Activated naive CD8-positive, alpha-beta T cell treated with anti-CD3 and anti-CD28 coated beads, Interleukin-2, amount 50 U/mL, for 16 hours (primary cell): ENCODE measurements at regions not wholly inside any gene's neighbourhood (a gene's known extent, or its start where the extent isn't known, plus 50 kb on each side); places are given as distances from the start of the nearest gene placed in this dataset.
"Not testable (repeated sequence)": the region's sequence is repeated elsewhere in the genome, so short reads cannot be mapped to it uniquely, and the experiment has no call there.

Experiments
- DNase-seq: peaks from one replicate; pipeline ENCODE4 v3.0.0-alpha.2; 2020; ENCODE audit warnings: low read depth, low spot score

DNA sequence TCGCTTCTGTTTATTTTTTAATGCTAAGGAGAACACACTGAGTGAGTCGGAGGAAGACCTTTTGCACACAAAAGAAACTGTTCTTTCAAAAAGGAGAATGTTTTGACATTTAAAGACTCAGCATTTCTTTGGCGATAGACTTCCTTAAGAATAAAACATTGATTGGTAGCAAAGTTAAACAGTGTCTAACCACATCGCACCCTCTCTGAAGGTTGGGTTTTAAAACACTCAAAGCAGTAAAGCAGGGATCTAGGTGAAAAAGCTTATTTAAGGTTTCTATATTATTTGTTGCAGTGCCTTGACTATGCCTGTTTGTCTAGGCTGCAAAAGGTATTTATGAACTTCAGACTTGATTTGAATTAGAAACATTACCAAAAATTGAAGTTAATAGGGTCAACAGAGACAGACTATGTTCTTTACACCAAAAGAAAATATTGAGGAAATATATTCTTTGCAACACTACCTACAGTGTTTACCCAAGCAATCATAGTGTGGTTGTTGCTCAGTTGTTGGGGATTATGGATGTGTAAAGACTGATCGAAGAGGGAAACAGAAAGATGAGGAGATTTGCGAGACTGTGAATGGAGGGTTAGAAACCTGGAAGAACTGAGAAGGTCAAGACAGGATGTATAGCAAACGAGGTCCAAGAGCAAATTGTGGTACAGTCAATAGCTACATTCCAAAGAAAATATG, 297.8 kb upstream of the SLC39A10 start:
- no peak for DNase-seq

DNA sequence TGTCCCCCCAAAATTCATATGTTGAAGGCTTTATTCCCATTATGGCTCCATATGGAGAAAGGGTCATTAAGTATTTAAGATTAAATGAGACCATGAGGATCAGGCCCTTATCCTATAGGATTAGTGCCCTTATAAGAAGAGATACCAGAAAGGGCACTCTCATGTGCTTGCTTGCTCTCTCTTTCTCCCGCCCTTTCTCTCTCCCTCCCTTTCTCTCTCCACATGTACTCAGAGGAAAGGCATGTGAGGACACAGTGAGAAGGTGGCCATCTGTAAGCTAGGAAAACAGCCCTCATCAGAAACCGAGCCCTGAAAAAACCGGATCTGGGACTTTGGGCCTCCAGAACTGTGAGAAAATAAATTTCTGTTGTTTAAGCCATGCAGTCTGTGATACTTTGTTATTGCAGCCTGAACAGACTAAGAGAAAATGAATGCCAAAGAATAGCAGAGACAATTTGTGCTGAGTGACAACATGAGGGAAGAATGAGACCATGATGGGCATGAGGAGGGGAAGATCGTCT, 300.0 kb upstream of the SLC39A10 start:
- DNase-seq, result no peak

DNA sequence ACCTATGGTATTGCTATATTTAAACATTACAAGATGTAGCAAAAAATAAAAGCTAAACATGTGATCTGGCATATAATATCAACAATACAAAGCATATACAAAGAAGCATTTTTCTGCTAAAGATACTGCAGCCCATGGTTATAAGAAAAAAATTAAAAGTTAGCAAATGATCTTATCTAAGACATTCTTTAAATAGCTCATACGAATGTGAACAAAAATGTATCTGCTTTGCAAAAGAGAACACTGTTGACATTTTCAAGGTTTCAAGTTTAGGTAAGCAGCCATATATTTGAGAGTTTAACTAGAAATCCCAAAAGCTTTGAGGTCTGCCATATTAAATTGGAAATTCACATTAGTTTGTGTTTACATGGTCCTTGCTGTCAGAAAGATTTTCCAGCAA, 301.0 kb upstream of the SLC39A10 start:
- no peak for DNase-seq

DNA sequence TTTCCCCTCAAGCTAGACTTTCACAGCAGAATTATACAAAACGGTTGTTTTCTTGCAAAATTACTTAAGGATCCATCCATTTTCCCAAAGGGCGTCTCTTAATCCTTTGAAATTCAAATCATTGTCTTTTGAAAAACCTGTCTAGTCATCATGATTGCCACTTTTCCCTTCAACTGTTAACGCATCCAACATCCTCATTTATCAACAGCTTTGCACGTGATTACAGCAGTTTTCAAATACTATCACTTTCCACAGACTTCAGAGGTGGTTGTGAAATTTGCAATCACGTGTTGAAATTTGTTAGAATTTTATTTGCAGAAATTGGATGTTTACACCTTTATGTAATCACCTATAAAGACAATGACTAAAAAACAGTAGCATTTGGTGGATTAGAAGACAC, 304.4 kb upstream of the SLC39A10 start:
- no peak for DNase-seq

DNA sequence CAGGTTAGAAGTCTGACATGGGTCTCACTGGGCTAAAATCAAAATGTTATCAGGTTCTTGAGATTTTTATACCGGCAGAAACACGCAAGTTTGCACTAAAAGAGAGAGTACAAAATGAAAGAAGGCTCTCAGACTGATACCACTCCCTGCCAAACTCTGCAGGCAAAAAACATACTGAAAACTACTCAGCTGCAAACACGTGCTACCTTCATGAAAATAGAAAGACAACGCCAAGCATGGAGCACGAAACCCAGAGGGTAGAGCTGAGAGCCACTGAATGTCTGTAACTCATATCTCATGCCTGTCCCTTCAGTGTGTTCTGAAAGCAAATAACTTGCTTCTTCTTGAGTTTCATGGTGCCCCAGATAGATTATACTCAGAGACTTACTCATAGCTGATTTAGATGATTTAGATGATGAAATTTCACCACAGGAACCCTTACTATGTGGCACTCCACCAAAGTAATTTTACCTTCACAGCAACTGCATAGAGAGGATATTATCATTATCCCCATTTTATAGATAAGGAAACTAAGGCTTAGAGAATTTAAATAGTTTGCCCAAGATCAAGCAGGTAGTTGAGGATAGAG, 313.0 kb upstream of the SLC39A10 start:
- DNase-seq, result no peak

DNA sequence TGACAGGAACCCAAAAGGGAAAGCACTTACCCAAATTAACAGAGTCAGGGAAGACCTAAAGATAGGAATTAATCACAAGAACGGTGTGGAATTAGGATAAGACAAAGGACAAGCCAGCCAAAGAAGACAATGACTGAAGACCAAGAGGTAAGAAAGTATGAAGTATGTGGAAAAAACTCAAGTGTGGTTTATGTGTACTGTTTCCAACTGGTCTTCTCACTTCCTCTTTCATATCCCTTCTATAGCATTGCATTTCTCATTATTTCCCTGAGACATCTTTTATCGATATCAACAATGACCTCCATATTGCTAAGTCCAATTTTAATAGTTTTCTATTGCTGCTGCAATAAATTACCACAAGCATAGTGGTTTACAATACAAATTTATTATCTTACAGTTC, 313.5 kb upstream of the SLC39A10 start:
- no peak for DNase-seq

DNA sequence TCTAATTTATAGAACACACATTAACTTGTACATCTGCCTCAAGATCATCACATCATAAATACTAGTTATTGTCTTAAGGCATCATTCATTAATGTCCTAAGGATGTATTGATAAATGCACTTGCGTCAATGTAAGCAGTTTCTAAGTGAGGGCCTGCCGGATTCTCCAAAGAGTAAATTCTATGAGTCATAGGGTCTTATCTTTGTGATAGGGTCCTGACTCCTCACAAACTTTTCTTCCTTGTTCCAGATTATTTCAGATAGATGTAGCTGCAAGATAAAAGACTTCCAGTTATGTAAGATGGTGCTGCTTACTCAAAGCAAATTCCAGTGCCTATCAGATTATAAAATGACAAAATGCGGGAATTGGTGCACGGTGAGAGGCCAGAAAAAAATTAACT, 315.0 kb upstream of the SLC39A10 start:
- DNase-seq, result no peak

DNA sequence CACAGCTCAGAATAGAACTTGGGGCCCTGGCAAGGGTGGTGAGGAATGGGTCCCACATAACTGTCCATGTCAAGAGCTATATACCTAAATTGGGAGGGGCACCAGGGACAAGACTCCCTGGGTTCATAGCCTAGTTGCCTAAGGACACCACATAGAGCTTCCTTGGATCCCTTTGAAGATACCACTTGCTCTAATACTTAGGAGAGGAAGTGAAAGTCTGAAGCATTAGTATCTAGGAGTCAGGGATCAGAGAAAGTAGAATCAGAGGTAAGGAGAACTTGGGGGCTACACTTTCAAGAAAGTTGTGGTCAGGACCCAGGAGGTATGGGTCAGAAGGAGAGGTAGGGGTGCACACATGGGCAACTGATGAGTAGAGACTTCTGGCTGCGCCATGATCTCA, 318.2 kb upstream of the SLC39A10 start:
- no peak for DNase-seq

DNA sequence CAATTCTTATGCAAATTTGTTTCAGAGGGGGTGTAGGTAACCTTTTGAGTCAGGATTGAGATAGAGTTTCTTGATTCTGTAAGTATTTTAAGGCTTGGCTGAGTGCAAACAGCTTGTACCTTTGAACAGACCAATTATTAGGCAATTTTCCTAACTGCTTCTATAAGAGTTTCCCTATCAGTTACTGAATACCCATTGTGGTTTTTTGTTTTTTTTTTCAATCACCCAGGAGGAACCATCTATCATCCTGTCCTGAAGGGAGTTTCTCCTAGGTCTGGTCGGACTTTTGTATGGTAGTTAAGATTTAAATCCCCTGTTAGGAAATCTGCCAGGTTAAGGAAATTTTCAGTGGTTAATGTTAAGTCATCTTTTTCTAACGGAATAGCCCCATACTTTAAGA, 319.4 kb upstream of the SLC39A10 start:
- no peak for DNase-seq

DNA sequence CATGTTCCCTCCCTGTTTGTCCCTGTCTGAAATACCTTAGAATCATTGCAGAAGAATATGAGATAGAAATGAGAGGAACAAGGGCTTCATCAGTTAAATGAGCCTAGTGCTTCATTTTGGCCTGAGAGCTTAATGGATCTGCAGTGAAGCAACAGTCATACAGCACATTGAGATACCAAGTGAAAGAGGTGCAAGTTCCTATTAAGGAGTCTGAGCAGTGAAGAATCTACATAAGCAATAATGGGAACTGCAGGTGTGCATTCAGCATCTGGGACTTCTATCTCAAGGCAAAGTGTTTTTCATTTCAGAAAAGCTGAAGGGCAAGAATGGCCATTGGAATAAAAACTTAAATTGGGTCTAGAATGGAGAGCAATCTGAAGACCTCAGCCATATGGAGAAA, 323.2 kb upstream of the SLC39A10 start:
- DNase-seq, result no peak

DNA sequence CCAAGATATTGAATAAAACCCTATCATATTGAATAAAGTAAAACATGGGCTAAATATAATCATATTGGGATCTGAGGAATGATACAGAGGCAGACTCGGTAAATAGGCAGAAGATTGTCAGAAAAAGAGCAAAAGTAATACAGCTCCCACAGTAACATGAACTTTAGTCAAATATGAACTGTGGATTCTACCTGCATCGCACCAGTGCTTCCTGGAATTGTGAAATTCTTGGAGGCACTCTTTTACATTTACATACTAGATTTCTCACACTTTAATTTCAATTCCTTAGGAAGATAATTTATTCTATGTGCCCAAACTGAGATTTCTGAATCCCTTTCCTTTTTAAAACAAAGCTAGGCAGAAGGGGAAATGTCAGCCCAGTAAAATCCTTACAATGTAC, 325.1 kb upstream of the SLC39A10 start:
- no peak for DNase-seq

DNA sequence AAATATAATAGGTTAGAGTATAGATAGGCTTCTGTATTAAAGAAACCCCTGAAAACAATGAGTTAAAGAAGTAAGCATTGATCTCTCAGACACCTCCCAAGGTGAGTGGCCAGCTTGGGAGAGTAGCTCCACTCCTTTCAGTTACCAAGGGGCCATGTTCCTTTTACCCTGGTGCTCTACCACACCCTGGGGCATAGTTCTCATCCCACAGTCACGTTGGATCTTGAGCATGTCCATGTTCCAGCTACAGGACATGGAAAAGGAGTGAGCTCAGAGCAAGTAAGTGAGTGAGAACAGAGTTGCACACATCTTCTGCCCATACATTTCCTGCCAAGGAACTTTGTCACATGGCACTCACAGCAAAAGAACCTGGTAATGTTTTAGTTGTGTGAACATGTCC, 325.9 kb upstream of the SLC39A10 start:
- no peak for DNase-seq

DNA sequence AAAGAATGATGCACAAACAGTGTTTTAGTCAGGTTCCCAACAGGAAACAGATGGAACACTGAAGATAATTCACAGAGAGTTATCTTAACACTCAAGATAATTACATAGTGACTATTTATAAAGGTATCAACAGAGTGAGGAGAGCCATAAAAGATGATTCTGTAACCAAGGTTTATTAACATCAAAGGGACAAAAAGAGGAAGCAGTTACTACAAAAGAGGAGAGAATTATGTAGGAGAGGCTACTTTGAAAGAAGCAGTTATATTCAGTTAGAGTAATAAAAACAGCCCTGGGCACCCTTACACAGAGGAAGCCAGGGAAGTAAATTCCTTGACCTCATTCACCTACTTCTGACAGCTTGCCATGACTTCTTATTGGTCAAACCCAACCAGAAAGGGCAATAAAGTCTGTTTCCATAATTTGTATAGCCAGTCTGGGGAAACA, 326.5 kb upstream of the SLC39A10 start:
- no peak for DNase-seq

DNA sequence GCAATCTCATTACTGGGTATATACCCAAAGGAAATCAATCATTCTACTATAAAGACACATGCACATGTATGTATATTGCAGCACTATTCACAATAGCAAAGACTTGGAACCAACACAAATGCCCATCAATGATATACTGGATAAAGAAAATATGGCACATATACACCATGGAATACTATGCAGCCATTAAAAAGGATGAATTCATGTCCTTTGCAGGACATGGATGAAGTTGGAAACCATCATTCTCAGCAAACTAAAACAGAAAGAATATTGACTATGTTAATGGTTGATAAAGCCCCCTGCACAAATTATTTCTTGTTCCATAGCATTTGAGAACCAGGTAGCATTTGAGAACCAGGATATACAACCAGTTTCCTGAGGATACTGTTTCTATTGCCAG, 327.2 kb upstream of the SLC39A10 start:
- not testable (repeated sequence) for DNase-seq

DNA sequence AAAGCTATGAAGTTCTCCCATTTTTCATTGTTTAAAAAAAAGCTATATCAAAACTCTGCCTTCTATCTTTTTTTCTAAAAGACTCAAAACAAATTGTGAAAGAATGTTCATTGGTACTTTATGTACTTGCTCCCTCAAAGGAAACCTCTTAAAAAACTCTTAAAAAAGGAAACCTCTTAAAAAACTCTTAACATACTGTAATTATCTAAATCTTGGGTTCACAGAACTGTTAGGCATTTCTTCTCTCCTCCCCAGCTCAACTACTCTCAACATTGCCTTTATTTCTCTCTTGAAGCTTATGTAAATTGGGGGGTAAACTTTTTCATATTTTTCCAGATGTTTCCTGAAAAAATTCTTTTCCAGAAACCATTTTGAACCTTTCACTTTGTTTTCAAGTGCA, 330.5 kb upstream of the SLC39A10 start:
- no peak for DNase-seq

DNA sequence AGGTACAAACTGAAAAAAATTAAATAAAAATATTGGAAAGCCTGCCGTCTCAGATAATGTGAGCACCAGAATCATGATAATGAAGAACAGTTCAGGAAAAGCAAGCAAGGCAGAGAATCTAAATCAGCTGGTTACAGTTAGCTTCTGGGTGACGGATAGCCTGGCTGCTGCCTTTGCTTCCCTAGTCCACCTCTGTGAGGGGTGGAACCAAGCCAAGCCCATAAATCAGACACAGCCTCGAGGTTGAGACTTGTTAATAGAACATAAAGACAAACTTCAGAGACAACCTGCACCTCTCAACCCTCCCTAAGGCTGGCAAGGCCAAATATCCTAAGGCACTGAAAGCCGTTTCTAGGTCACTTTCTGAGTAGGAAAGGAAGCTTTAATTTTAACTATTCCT, 334.7 kb upstream of the SLC39A10 start:
- DNase-seq, result no peak

DNA sequence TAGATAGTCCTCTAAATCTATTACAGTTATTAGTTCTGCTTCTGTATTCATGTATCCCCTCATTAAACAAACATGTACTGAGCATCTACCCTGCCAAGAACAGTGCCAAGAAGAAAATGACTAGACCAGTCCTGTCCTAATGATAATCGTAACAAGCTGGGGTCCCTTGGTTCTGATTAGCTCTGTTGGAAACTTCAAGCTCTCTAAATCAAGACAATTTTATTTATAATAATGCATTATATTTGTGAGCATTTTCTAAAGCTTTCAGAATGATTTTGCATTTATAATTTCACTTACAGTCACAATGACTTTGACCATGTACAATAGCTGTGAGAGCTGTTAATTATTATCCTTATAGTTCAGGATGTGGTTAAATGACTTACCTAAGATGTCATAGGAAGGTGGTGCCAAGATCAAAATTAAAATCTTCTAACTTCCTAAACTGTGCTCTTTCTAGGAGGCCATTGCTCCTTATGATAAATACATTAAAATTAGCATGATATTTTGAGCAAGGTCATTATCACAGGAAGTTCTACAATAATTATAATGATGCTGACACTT, 336.5 kb upstream of the SLC39A10 start:
- no peak for DNase-seq

DNA sequence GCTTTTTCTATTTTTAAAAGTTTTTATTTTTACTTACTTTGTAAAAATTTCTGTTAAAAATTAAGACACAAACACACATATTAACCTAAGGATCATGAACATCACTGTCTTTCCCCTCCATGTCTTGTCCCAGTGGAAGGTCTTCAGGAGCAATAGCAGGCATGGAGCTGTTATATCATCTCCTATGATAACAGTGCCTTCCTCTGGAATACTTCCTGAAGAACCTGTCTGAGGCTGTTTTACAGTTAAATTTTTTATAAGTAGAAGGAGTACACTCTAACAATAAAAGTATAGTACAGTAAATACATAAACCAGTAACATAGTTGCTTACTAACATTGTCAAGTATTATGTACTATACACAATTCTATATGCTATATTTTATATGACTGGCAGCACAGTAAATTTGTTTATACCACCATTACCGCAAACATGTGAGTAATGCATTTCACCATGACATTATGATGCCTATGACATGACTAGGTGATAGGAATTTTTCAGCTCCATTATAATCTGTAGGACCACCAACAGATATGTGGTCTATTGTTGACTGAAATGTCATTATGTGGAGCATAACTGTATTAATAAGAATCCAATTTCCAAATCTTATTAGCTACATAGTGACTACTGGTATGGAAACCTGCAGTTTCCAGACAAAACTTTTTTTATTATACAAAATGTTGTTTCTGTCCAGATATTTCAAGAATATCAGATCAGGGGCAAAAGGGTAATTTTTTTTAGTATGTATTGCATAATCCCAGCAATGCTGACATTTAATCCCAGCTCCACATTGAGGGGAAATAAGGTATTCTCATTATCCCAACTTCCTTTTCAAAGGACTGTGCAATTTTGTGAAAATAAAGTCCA, 337.2 kb upstream of the SLC39A10 start:
- no peak for DNase-seq

DNA sequence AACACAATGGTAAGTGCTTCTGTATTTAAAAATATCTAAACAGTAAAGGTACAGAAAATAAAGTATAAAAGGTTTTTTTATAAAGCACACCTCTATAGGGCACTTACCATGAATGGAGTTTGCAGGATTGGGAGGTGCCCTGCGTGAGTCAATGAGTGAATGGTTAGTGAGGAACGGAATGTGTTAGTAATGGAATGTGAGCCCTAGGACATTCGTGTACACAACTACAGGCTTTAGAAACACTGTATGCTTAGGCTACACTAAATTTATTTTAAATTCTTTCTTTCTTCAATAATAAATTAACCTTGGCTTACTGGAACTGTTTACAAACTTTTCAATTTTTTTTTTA, 337.9 kb upstream of the SLC39A10 start:
- no peak for DNase-seq

DNA sequence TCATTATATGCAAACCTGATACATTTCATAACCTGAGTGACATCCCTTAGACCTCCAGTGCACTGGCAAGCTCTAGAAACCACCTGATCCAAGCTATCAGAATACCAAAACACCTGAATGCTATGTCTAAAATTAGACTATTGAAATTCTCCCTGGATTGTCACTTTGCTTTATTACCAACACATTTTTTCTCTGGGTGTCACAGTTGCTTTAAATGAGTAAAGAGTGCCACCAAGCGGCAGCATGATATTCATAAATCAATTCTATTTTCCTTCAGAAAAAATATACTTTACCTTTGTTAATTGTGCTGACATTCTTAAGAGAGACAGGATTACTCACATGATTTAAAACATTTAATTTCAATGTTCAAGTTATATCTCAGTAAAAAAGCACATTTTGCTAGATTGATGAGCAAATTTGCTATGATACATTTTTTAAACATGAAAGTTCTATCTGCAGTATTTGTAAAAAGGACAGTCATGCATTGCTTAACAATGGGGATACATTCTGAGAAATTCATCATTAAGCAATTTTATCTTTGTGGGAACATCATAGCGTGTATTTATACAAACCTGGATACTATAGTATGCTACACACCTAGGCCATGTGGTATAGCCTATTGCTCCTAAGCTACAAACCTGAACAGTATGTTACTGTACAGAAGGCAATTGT, 338.4 kb upstream of the SLC39A10 start:
- DNase-seq, result no peak

DNA sequence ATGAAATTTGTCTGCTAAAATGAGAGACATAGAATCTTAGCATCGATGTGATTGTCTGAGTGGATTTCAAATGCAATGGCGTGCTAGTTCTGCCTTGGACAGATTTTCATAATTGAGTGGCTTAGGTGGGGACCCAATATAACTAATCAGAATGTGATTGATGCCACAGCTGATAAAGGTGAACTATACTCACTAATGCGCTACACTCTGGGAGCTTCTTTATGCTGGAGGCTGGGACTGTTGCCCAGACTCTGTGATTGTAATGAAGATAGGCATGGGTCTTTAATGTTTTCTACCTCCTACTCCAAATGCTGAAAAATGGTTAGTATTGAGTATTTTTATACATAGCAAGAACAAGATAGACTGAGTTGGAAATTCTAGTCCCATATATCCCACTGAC, 339.5 kb upstream of the SLC39A10 start:
- DNase-seq, result no peak

DNA sequence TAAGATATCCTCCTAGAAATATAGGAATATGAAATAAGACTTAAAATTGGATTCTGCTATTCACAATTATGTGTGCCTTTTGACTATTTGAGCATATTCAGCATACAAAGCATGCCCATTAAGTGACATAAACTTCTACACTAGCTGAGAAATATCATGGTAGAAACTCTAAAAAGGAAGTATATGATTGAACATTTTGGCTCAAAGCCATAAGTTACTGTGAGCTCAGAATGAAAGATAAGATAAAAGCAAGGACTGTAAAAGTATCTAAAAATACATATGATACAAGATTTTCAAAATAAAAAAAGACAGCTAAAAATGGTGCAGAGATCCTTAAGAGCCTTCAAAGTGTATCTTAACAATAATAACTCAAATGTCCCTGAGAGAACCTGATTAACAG, 340.5 kb upstream of the SLC39A10 start:
- no peak for DNase-seq
